H1 (cell line): ENCODE measurements at regions not wholly inside any gene's neighbourhood (a gene's known extent, or its start where the extent isn't known, plus 50 kb on each side); places are given as distances from the start of the nearest gene placed in this dataset.

Experiments
- CTCF ChIA-PET: fragments of 300-600 bp; sonication (Branson Sonifier 250); formaldehyde crosslinking; loops from one replicate; lab custom pipeline; 2021; ENCODE audit not compliant: partially characterized antibody; lab: Charles Lee
- POLR2A ChIA-PET: fragments of 300-600 bp; sonication (Branson Sonifier 250); formaldehyde crosslinking; loops from one replicate; lab custom pipeline; 2021; ENCODE audit warnings: inconsistent platforms; ENCODE audit not compliant: partially characterized antibody; lab: Charles Lee
- DNase-seq, 2 experiments: peaks; one replicate each; pipeline versions ENCODE4 v3.0.0 to v3.0.0-alpha.2; 2010 to 2022; ENCODE audit warnings: low spot score in 2 of 2, low read depth in 1 of 2, mixed read lengths in 1 of 2
- FAIRE-seq: peaks from 2 replicates; lab custom pipeline; 2011; peaks lifted over from hg19 to GRCh38; lab: Jason Lieb, UNC
- H2AFZ ChIP-seq: 2 replicates; pipeline ENCODE4 v1.8.1; 2012; ENCODE audit warnings: low read length, inconsistent platforms
- H2AK5ac ChIP-seq: 2 replicates; pipeline ENCODE4 v1.6.1; 2013; ENCODE audit warnings: low read depth, low read length
- H2BK120ac ChIP-seq: replicated peaks from 2 replicates; pipeline ENCODE3; 2013; ENCODE audit warnings: low read depth, low read length, inconsistent platforms
- H2BK12ac ChIP-seq: 2 replicates; pipeline ENCODE4 v1.6.1; 2013; ENCODE audit warnings: low read depth, low read length
- H2BK15ac ChIP-seq: 2 replicates; pipeline ENCODE4 v1.6.1; 2013; ENCODE audit warnings: low read length
- H2BK20ac ChIP-seq: 2 replicates; pipeline ENCODE4 v1.6.1; 2013; ENCODE audit warnings: low read length
- H2BK5ac ChIP-seq: 2 replicates; pipeline ENCODE4 v1.6.1; 2013; ENCODE audit warnings: low read depth, low read length
- H3K14ac ChIP-seq: 2 replicates; pipeline ENCODE4 v1.6.1; 2013; ENCODE audit warnings: inconsistent platforms; ENCODE audit not compliant: insufficient read length
- H3K18ac ChIP-seq: 2 replicates; pipeline ENCODE4 v1.6.1; 2013; ENCODE audit warnings: low read length; ENCODE audit errors: extremely low read depth
- H3K23ac ChIP-seq: 2 replicates; pipeline ENCODE4 v1.6.1; 2013; ENCODE audit warnings: inconsistent platforms; ENCODE audit not compliant: insufficient read length
- H3K23me2 ChIP-seq: 2 replicates; pipeline ENCODE4 v1.6.1; 2013; ENCODE audit warnings: low read depth, low read length
- H3K27ac ChIP-seq: 2 replicates; pipeline ENCODE4 v1.6.1; 2011; ENCODE audit warnings: low read depth, low read length, inconsistent platforms
- H3K27me3 ChIP-seq, 4 experiments: replicated peaks in 1 of 4; 1 replicate in 1 of 4; 2 replicates in 3 of 4; pipeline versions ENCODE4 v1.6.1 to v1.8.1; 2011 to 2013; ENCODE audit warnings: low read length in 3 of 4, mild to moderate bottlenecking in 3 of 4, inconsistent platforms in 2 of 4, mixed read lengths in 2 of 4, moderate library complexity in 1 of 4; ENCODE audit not compliant: control insufficient read depth in 3 of 4, insufficient read depth in 3 of 4; ENCODE audit errors: extremely low read depth in 1 of 4
- H3K36me3 ChIP-seq, 4 experiments: 2 replicates each; pipeline versions ENCODE4 v1.6.1 to v1.8.1; 2011 to 2013; ENCODE audit warnings: mild to moderate bottlenecking in 4 of 4, low read length in 3 of 4, moderate library complexity in 2 of 4, control low read depth in 1 of 4, inconsistent platforms in 1 of 4; ENCODE audit not compliant: insufficient read depth in 4 of 4, control insufficient read depth in 2 of 4
- H3K4ac ChIP-seq: replicated peaks from 2 replicates; pipeline ENCODE3; 2013; ENCODE audit warnings: low read length, low read depth, mixed read lengths, inconsistent platforms; ENCODE audit not compliant: insufficient read length
- H3K4me1 ChIP-seq, 4 experiments: replicated peaks in 1 of 4; 1 replicate in 1 of 4; 2 replicates in 3 of 4; pipeline versions ENCODE4 v1.6.1 to v1.8.1; 2011 to 2013; ENCODE audit warnings: low read length in 3 of 4, inconsistent platforms in 2 of 4, mixed read lengths in 1 of 4; ENCODE audit not compliant: insufficient read depth in 4 of 4, control insufficient read depth in 3 of 4
- H3K4me2 ChIP-seq, 2 experiments: 2 replicates each; pipeline versions ENCODE4 v1.6.1 to v1.8.1; 2011 to 2013; ENCODE audit warnings: low read depth in 2 of 2, low read length in 2 of 2, control low read depth in 1 of 2, inconsistent platforms in 1 of 2, mild to moderate bottlenecking in 1 of 2; ENCODE audit not compliant: insufficient read depth in 1 of 2
- H3K4me3 ChIP-seq, 4 experiments: fragments of 200-600, 300-600 bp in 1 of 4; sonication (generic), shearing (Covaris generic), sonication (Bioruptor Twin) in 1 of 4; 2 replicates each; pipeline versions ENCODE4 v1.5.1 to v1.8.1; 2011 to 2016; ENCODE audit warnings: low read length in 4 of 4, low read depth in 3 of 4, control low read depth in 2 of 4, inconsistent platforms in 2 of 4, mild to moderate bottlenecking in 2 of 4, mixed read lengths in 1 of 4, moderate library complexity in 1 of 4; ENCODE audit not compliant: insufficient read depth in 2 of 4; ENCODE audit errors: extremely low read depth in 1 of 4
- H3K56ac ChIP-seq: replicated peaks from 2 replicates; pipeline ENCODE3; 2013; ENCODE audit warnings: low read depth, mild to moderate bottlenecking, mixed read lengths, low read length, inconsistent platforms; ENCODE audit not compliant: insufficient read length
- H3K79me1 ChIP-seq: 2 replicates; pipeline ENCODE4 v1.6.1; 2013; ENCODE audit warnings: low read depth, low read length, control low read depth
- H3K79me2 ChIP-seq, 2 experiments: 2 replicates each; pipeline versions ENCODE4 v1.6.1 to v1.8.1; 2012 to 2013; ENCODE audit warnings: low read length in 2 of 2, mild to moderate bottlenecking in 2 of 2, inconsistent platforms in 1 of 2; ENCODE audit not compliant: insufficient read depth in 2 of 2, control insufficient read depth in 1 of 2
- H3K9ac ChIP-seq, 4 experiments: replicated peaks in 1 of 4; 1 replicate in 1 of 4; 2 replicates in 3 of 4; pipeline versions ENCODE4 v1.6.1 to v1.8.1; 2011 to 2013; ENCODE audit warnings: low read depth in 3 of 4, low read length in 3 of 4, control low read depth in 2 of 4, mild to moderate bottlenecking in 2 of 4, moderate library complexity in 2 of 4, inconsistent platforms in 1 of 4; ENCODE audit errors: extremely low read depth in 1 of 4
- H3K9me3 ChIP-seq, 2 experiments: 2 replicates each; pipeline versions ENCODE4 v1.6.1 to v1.8.1; 2012 to 2013; ENCODE audit warnings: mild to moderate bottlenecking in 2 of 2, moderate library complexity in 2 of 2, control low read depth in 1 of 2, inconsistent platforms in 1 of 2, low read depth in 1 of 2, low read length in 1 of 2, mixed read lengths in 1 of 2; ENCODE audit not compliant: insufficient read depth in 2 of 2
- H4K20me1 ChIP-seq, 2 experiments: replicated peaks in 1 of 2; 2 replicates each; pipeline versions ENCODE3 to v1.8.1; 2011 to 2013; ENCODE audit warnings: inconsistent platforms in 2 of 2, low read length in 2 of 2, mild to moderate bottlenecking in 1 of 2; ENCODE audit not compliant: insufficient read depth in 2 of 2, control insufficient read depth in 1 of 2
- H4K5ac ChIP-seq: 2 replicates; pipeline ENCODE4 v1.6.1; 2013; ENCODE audit warnings: low read length, low read depth, mixed read lengths, inconsistent platforms; ENCODE audit not compliant: insufficient read length
- H4K8ac ChIP-seq: 2 replicates; pipeline ENCODE4 v1.8.0; 2013; ENCODE audit warnings: mild to moderate bottlenecking, moderate library complexity, low read length, inconsistent platforms; ENCODE audit not compliant: insufficient read depth; ENCODE audit errors: extremely low read depth
- H4K91ac ChIP-seq: replicated peaks from 2 replicates; pipeline ENCODE3; 2013; ENCODE audit warnings: low read length, mixed read lengths, inconsistent platforms; ENCODE audit not compliant: insufficient read length
- CTBP2 ChIP-seq: IDR thresholded peaks from 2 replicates; pipeline ENCODE4 v1.7.0; 2011; ENCODE audit warnings: borderline replicate concordance, mild to moderate bottlenecking, moderate library complexity, mixed read lengths, low read length; ENCODE audit not compliant: insufficient read depth, insufficient read length
- SAP30 ChIP-seq: fragments of 300-600 bp; sonication (generic); IDR thresholded peaks from 2 replicates; pipeline ENCODE4 v1.7.1; 2012; ENCODE audit warnings: low read length, moderate library complexity, mild to moderate bottlenecking, inconsistent platforms; ENCODE audit not compliant: insufficient read depth, insufficient replicate concordance
- SP1 ChIP-seq: IDR thresholded peaks from 2 replicates; pipeline ENCODE4 v1.6.1; 2011; ENCODE audit warnings: low read depth, low read length
- SP4 ChIP-seq: IDR thresholded peaks from 2 replicates; pipeline ENCODE4 v1.6.1; 2012; ENCODE audit warnings: low read length, inconsistent platforms
- TCF12 ChIP-seq: IDR thresholded peaks from 2 replicates; pipeline ENCODE4 v1.6.1; 2011; ENCODE audit warnings: low read depth, mild to moderate bottlenecking, low read length
- USF2 ChIP-seq: IDR thresholded peaks from 2 replicates; pipeline ENCODE4 v1.6.1; 2011; ENCODE audit warnings: low read length, improper control_type of control experiment
- WGBS, 2 experiments: shearing (Covaris generic) in 1 of 2; methylation state at CpG; one replicate each; pipeline versions ENCODE4 v1.1.6 to v1.1.7; 2013 to 2015; ENCODE audit warnings: low lambda C conversion rate in 2 of 2, mixed read lengths in 2 of 2, inconsistent platforms in 1 of 2, low coverage in 1 of 2, missing lambda C conversion rate in 1 of 2; ENCODE audit not compliant: insufficient replicate concordance in 2 of 2, insufficient coverage in 1 of 2, insufficient read length in 1 of 2; ENCODE audit errors: extremely low coverage in 1 of 2, missing lambda C conversion rate in 1 of 2; 5-methylcytosine and 5-hydroxymethylcytosine counted together

DNA sequence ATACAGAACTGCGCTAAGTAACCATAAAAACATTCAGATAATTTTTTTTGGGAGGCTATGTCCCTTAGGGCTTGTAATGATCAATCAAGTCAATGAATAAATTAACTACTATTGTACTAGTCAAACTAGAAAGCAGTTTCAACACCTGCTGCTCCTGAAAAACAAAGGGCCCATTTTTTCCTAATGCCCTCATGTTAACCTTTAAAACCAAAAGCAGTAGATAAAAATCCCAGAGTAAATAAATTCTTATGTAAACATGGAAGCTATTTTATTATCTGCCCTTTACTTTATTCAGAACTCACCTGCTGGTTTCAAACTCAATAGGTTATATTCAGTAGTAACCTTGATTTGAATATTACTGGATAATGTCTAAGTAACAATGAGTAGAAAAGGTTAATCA is 159.5 kb upstream of the STARD13 start:
- Histone ChIP-seq H3K9me3 (no peaks in the 10 kb centered on the region), H2BK12ac (no peak overlapping the region), H3K27me3 (no peaks in the 10 kb centered on the region), H4K20me1 (no peaks in the 10 kb centered on the region), H3K18ac (no peak overlapping the region), H2BK20ac (no peak overlapping the region), H3K4me1 (no peaks in the 10 kb centered on the region; a peak in 1 of 7 replicates), H2AFZ (no peak overlapping the region), H2BK15ac (no peak overlapping the region), H3K23ac (no peak overlapping the region), H3K79me1 (no peaks in the 10 kb centered on the region), H3K27ac (no peak overlapping the region)
- CTCF ChIA-PET: no interaction called here
- 87% methylated on average over 1 of the region's 1 CpG; no CpG with 5 or more reads in 1 of the 2 experiments for WGBS, 2 experiments
- POLR2A ChIA-PET: no interaction called here
- TF ChIP-seq USF2 (no peak), SP4 (no peak), SAP30 (no peak), SP1 (no peak), TCF12 (no peak), CTBP2 (no peak)
- TF ChIP-seq, all 59 proteins: peak for 0
- no peak overlapping the region for H3K4ac ChIP-seq
- no peaks in the 10 kb centered on the region for H3K36me3 ChIP-seq
- FAIRE-seq (no peak), DNase-seq (no peak)
- H4K91ac ChIP-seq: no peak overlapping the region
- no peak overlapping the region for H4K8ac ChIP-seq
- no peak overlapping the region for H3K56ac ChIP-seq
- H2BK120ac ChIP-seq: no peak overlapping the region
- no peaks in the 10 kb centered on the region for H3K23me2 ChIP-seq
- no peak overlapping the region for H3K4me2 ChIP-seq
- no peak overlapping the region for H4K5ac ChIP-seq
- H3K9ac ChIP-seq: no peak overlapping the region
- H2BK5ac ChIP-seq: no peak overlapping the region
- no peaks in the 10 kb centered on the region for H3K79me2 ChIP-seq
- H2AK5ac ChIP-seq: no peak overlapping the region
- H3K14ac ChIP-seq: no peak overlapping the region
- no peak overlapping the region for H3K4me3 ChIP-seq
